Fibroblast of lung (primary cell): ENCODE measurements at regions not wholly inside any gene's neighbourhood (a gene's known extent, or its start where the extent isn't known, plus 50 kb on each side); places are given as distances from the start of the nearest gene placed in this dataset.

Experiments
- DNase-seq, 2 donors: peaks; one replicate each; pipeline versions ENCODE4 v3.0.0 to v3.0.0-alpha.2; 2010; ENCODE audit warnings: low read depth in 2 of 2
- H2AFZ ChIP-seq: 2 replicates; pipeline ENCODE4 v1.5.1; 2012; ENCODE audit warnings: low read length, control low read depth, inconsistent platforms
- H3K27ac ChIP-seq: 2 replicates; pipeline ENCODE4 v1.5.1; 2011; ENCODE audit warnings: low read length, control low read depth; ENCODE audit not compliant: insufficient read depth
- H3K27me3 ChIP-seq: 2 replicates; pipeline ENCODE4 v1.5.1; 2011; ENCODE audit warnings: mild to moderate bottlenecking, low read length; ENCODE audit not compliant: control insufficient read depth, insufficient read depth
- H3K36me3 ChIP-seq: 2 replicates; pipeline ENCODE4 v1.5.1; 2011; ENCODE audit warnings: low read length; ENCODE audit not compliant: control insufficient read depth, insufficient read depth
- H3K4me1 ChIP-seq: 2 replicates; pipeline ENCODE4 v1.5.1; 2011; ENCODE audit warnings: low read length; ENCODE audit not compliant: control insufficient read depth, insufficient read depth; ENCODE audit errors: extremely low read depth
- H3K4me2 ChIP-seq: 2 replicates; pipeline ENCODE4 v1.5.1; 2011; ENCODE audit warnings: low read length, control low read depth; ENCODE audit not compliant: insufficient read depth; ENCODE audit errors: extremely low read depth
- H3K4me3 ChIP-seq, 4 experiments: fragments of 200-600 bp in 1 of 4; sonication (generic) in 1 of 4; replicated peaks in 1 of 4; 2 replicates each; pipeline ENCODE4 v1.5.1; 2011 to 2016; ENCODE audit warnings: low read length in 4 of 4, low read depth in 3 of 4, mild to moderate bottlenecking in 3 of 4, control low read depth in 2 of 4, inconsistent platforms in 1 of 4, mixed read lengths in 1 of 4; ENCODE audit not compliant: insufficient read depth in 1 of 4; ENCODE audit errors: control extremely low read depth in 1 of 4
- H3K79me2 ChIP-seq: 2 replicates; pipeline ENCODE4 v1.5.1; 2012; ENCODE audit warnings: mild to moderate bottlenecking, low read length, inconsistent platforms; ENCODE audit not compliant: control insufficient read depth, insufficient read depth
- H3K9ac ChIP-seq: 2 replicates; pipeline ENCODE4 v1.5.1; 2011; ENCODE audit warnings: mild to moderate bottlenecking, low read length, control low read depth; ENCODE audit not compliant: insufficient read depth
- H3K9me3 ChIP-seq: 2 replicates; pipeline ENCODE4 v1.5.1; 2012; ENCODE audit warnings: low read depth, low read length; ENCODE audit not compliant: control insufficient read depth, insufficient read depth
- H4K20me1 ChIP-seq: 2 replicates; pipeline ENCODE4 v1.5.1; 2011; ENCODE audit warnings: low read length; ENCODE audit not compliant: control insufficient read depth, insufficient read depth; ENCODE audit errors: extremely low read depth
- EZH2 ChIP-seq: IDR thresholded peaks from 2 replicates; pipeline ENCODE4 v1.5.1; 2012; ENCODE audit warnings: low read length, control low read depth, mild to moderate bottlenecking; ENCODE audit errors: missing control alignments
- TF ChIP-seq, protein P1 (sequence below), 2 donors: IDR thresholded peaks in 1 of 2; conservative IDR thresholded peaks in 1 of 2; 1 replicate in 1 of 2; 2 replicates in 1 of 2; pipeline ENCODE4 v1.5.1; 2011 to 2012; ENCODE audit warnings: low read length in 2 of 2, control low read depth in 1 of 2, inconsistent platforms in 1 of 2, low read depth in 1 of 2, mild to moderate bottlenecking in 1 of 2

DNA sequence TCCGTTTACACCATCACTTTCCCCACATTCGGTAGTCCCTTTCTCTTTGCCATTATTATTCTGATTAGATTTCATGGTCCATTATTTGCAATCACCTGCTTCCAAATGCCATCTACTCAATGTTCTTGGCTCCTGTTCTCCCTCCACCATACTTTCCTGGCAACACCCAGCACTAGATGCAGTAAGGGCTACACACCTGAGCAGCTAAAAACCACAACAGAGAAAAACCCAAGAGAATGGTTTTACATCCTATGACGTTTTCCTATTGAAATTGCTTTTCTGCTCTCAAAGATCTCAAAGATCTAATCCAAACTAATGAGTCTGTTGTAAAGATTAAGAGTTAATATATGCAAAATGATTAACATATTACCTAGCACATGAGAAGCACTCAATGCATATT, 441.3 kb downstream of the SHISA9 start:
- H4K20me1 ChIP-seq: no peaks in the 10 kb centered on the region
- H3K4me3 ChIP-seq: no peak overlapping the region
- no peaks in the 10 kb centered on the region for H3K79me2 ChIP-seq
- TF ChIP-seq, protein P1, sequence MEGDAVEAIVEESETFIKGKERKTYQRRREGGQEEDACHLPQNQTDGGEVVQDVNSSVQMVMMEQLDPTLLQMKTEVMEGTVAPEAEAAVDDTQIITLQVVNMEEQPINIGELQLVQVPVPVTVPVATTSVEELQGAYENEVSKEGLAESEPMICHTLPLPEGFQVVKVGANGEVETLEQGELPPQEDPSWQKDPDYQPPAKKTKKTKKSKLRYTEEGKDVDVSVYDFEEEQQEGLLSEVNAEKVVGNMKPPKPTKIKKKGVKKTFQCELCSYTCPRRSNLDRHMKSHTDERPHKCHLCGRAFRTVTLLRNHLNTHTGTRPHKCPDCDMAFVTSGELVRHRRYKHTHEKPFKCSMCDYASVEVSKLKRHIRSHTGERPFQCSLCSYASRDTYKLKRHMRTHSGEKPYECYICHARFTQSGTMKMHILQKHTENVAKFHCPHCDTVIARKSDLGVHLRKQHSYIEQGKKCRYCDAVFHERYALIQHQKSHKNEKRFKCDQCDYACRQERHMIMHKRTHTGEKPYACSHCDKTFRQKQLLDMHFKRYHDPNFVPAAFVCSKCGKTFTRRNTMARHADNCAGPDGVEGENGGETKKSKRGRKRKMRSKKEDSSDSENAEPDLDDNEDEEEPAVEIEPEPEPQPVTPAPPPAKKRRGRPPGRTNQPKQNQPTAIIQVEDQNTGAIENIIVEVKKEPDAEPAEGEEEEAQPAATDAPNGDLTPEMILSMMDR (conservative IDR thresholded peaks at IDR 0.05 in 1 of 2, IDR thresholded peaks at IDR 0.05 in 1 of 2; ENCODE audit: low read depth in 1 of 2, low read length in 2 of 2): no peak
- TF ChIP-seq EZH2: no peak
- H3K27ac ChIP-seq: no peak overlapping the region
- no peak overlapping the region for H3K4me2 ChIP-seq
- no peaks in the 10 kb centered on the region for H3K36me3 ChIP-seq
- no peak overlapping the region for H2AFZ ChIP-seq
- no peaks in the 10 kb centered on the region for H3K27me3 ChIP-seq
- H3K9ac ChIP-seq: no peak overlapping the region
- DNase-seq: no peak
- H3K4me1 ChIP-seq: no peaks in the 10 kb centered on the region
- no peaks in the 10 kb centered on the region for H3K9me3 ChIP-seq

DNA sequence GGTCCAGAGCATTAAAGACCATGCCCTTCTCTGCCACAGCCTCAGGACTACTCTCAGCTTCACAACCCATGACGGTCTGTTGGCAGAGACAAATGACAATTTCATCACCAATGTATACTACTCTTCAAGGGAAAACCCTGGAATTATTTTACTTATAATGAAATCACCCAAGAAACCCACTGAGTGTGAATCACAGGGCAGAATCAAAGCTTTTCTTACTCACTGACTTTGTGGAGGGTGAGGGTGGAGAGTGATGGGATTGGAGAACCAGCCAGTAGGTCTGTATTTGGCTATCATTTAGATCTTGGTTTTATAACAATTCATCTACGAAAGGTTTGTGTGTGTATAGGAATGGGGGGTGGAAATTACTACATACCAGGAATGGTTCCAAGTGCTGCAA, 442.6 kb downstream of the SHISA9 start:
- Histone ChIP-seq H3K4me1 (no peaks in the 10 kb centered on the region), H3K9me3 (no peaks in the 10 kb centered on the region), H4K20me1 (no peaks in the 10 kb centered on the region), H3K4me2 (no peak overlapping the region), H3K9ac (no peak overlapping the region), H3K27me3 (no peaks in the 10 kb centered on the region), H3K79me2 (no peaks in the 10 kb centered on the region), H2AFZ (no peak overlapping the region), H3K4me3 (no peak overlapping the region), H3K36me3 (no peaks in the 10 kb centered on the region), H3K27ac (no peak overlapping the region)
- DNase-seq: peak in 1 of 2 donors; percentile 42
- TF ChIP-seq, protein P1 (conservative IDR thresholded peaks at IDR 0.05 in 1 of 2, IDR thresholded peaks at IDR 0.05 in 1 of 2; ENCODE audit: low read depth in 1 of 2, low read length in 2 of 2): no peak
- no peak for TF ChIP-seq EZH2

DNA sequence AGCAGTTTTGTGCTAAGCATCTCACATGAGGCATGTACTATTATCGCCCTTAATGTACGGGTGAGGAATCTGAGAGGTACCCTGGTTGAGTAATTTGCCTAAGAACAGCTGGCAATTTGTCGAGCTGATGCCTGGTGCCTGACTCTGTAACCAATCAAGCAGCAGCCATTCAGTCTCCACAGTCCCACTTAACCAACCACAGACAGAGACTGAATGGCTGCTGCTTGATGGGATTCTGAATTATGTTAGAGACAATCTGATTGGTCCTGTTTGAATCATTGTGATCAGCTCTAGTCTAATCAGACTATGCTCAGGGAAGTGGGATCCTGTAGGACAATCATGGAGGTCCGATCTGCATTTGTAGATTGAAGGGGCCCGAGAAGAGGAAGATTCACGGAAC, 447.0 kb downstream of the SHISA9 start:
- H3K27ac ChIP-seq: no peak overlapping the region
- H3K9ac ChIP-seq: no peak overlapping the region
- H3K27me3 ChIP-seq: no peaks in the 10 kb centered on the region
- H3K79me2 ChIP-seq: no peaks in the 10 kb centered on the region
- no peak overlapping the region for H3K4me2 ChIP-seq
- DNase-seq: no peak
- no peaks in the 10 kb centered on the region for H3K9me3 ChIP-seq
- no peak overlapping the region for H3K4me3 ChIP-seq
- no peaks in the 10 kb centered on the region for H4K20me1 ChIP-seq
- no peak for TF ChIP-seq EZH2
- TF ChIP-seq, protein P1 (conservative IDR thresholded peaks at IDR 0.05 in 1 of 2, IDR thresholded peaks at IDR 0.05 in 1 of 2; ENCODE audit: low read depth in 1 of 2, low read length in 2 of 2): no peak
- H2AFZ ChIP-seq: no peak overlapping the region
- no peaks in the 10 kb centered on the region for H3K36me3 ChIP-seq
- H3K4me1 ChIP-seq: no peaks in the 10 kb centered on the region
